ENCODE measurements at regions not wholly inside any gene's neighbourhood (a gene's known extent, or its start where the extent isn't known, plus 50 kb on each side); places are given as distances from the start of the nearest gene placed in this dataset.

GRCh38 chr4:13840502-13841190, 213.1 kb upstream of the BOD1L1 start:
- TF ChIP-seq POLR2AphosphoS5 (IDR thresholded peaks at IDR 0.05), result no peak
- no peak for TF ChIP-seq CTCF (IDR thresholded peaks at IDR 0.05 in 8 of 11, conservative IDR thresholded peaks at IDR 0.05 in 3 of 11)

All from spleen (tissue), 7 donors.